CD4-positive, CD25-positive, alpha-beta regulatory T cell (primary cell): ENCODE measurements at regions not wholly inside any gene's neighbourhood (a gene's known extent, or its start where the extent isn't known, plus 50 kb on each side); places are given as distances from the start of the nearest gene placed in this dataset.

Experiments used
- ATAC-seq, 2 donors: fragments of 150-1000 bp; cut with Tn5 transposase; one replicate each; pipeline ENCODE4 v1.10.0; 2021; ENCODE audit warnings: low read depth in 2 of 2, moderate number of reproducible peaks in 2 of 2, moderate library complexity in 1 of 2
- DNase-seq, 3 donors: peaks; one replicate each; pipeline versions ENCODE4 v3.0.0 to v3.0.0-alpha.2; 2012 to 2022; ENCODE audit warnings: mixed read lengths in 1 of 3
- H3K27ac ChIP-seq: one replicate; pipeline ENCODE4 v1.7.0; 2013; ENCODE audit warnings: mild to moderate bottlenecking, low read length; ENCODE audit not compliant: insufficient read depth, poor library complexity, severe bottlenecking
- H3K27me3 ChIP-seq: one replicate; pipeline ENCODE4 v1.7.0; 2013; ENCODE audit warnings: low read length; ENCODE audit not compliant: control insufficient read depth, insufficient read depth
- H3K36me3 ChIP-seq: one replicate; pipeline ENCODE4 v1.7.0; 2013; ENCODE audit warnings: mild to moderate bottlenecking, low read length, moderate library complexity; ENCODE audit not compliant: control insufficient read depth, insufficient read depth
- H3K4me1 ChIP-seq: 2 replicates; pipeline ENCODE4 v1.7.0; 2013; ENCODE audit warnings: mild to moderate bottlenecking, low read length; ENCODE audit not compliant: insufficient read depth, control insufficient read depth, poor library complexity, severe bottlenecking
- H3K4me3 ChIP-seq: one replicate; pipeline ENCODE4 v1.7.0; 2013; ENCODE audit warnings: low read depth, mild to moderate bottlenecking, low read length, moderate library complexity
- H3K9me3 ChIP-seq, 2 experiments: 1 replicate in 1 of 2; 2 replicates in 1 of 2; pipeline ENCODE4 v1.7.0; 2013; ENCODE audit warnings: low read length in 2 of 2, mild to moderate bottlenecking in 1 of 2, moderate library complexity in 1 of 2; ENCODE audit not compliant: control insufficient read depth in 2 of 2
- H3K27ac Mint-ChIP-seq, 3 donors: one replicate each; pipeline ENCODE4 v1.8.0; 2020 to 2022; ENCODE audit warnings: mild to moderate bottlenecking in 3 of 3, mixed read lengths in 3 of 3, moderate library complexity in 2 of 3
- H3K27me3 Mint-ChIP-seq: one replicate; pipeline ENCODE4 v1.8.0; 2022; ENCODE audit warnings: mild to moderate bottlenecking, mixed read lengths
- H3K36me3 Mint-ChIP-seq: one replicate; pipeline ENCODE4 v1.8.0; 2020; ENCODE audit warnings: mixed read lengths
- H3K4me1 Mint-ChIP-seq, 4 donors: one replicate each; pipeline ENCODE4 v1.8.0; 2020 to 2022; ENCODE audit warnings: mixed read lengths in 4 of 4, mild to moderate bottlenecking in 1 of 4
- H3K4me3 Mint-ChIP-seq, 4 donors: one replicate each; pipeline ENCODE4 v1.8.0; 2020 to 2022; ENCODE audit warnings: mild to moderate bottlenecking in 4 of 4, mixed read lengths in 4 of 4, moderate library complexity in 3 of 4
- H3K9me3 Mint-ChIP-seq, 7 donors: one replicate each; pipeline ENCODE4 v1.8.0; 2020 to 2022; ENCODE audit warnings: mixed read lengths in 7 of 7, mild to moderate bottlenecking in 3 of 7, moderate library complexity in 2 of 7

DNA sequence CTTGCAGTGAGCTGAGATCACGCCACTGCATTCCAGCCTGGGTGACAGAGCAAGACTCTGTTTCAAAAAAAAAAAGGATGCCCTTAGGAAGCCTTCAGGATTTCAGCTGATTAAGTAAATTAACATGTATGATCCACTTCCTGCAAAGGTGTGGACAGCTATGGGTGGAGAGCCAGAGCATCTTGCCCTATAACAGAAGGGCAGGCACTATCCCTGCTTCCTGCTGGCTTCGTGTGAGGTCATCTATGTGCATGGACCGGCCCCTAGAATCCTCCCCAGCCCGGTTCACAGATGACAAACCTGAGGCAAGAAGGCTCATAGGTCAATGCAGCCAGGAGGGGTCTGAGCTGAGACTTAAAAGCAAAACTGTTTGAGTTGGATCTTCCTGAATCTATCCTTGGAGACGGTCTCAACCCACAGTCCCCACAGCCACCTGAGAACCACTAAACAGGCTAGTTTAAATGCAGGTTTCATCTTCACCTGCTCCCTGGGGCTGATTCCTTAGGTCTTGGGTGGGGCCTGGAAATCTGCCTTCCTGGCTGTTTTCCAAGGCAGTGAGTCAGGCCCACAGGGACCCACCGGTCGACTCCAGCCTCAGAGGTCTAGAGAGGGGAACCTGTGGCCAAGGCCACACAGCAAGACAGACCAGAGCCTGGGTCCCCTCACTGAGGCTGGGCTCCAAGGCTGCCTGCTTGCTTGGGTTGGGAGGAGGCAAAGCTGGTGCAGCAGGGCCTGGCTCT, 55.2 kb upstream of the MPEG1 start:
- Mint-ChIP-seq H3K4me3 (no peak overlapping the region), H3K27ac (no peak overlapping the region), H3K4me1 (peaks cover 0 to 31% (median 7%) of the 10 kb centered on the region in 4 donors), H3K27me3 (no peaks in the 10 kb centered on the region), H3K36me3 (no peaks in the 10 kb centered on the region), H3K9me3 (no peaks in the 10 kb centered on the region)
- H3K9me3 ChIP-seq, result no peaks in the 10 kb centered on the region
- no peaks in the 10 kb centered on the region for H3K27me3 ChIP-seq
- DNase-seq (no peak), ATAC-seq (no peak)
- H3K36me3 ChIP-seq, result no peaks in the 10 kb centered on the region
- H3K27ac ChIP-seq, result no peak overlapping the region
- H3K4me3 ChIP-seq, result no peak overlapping the region
- peaks cover 5% of the 10 kb centered on the region for H3K4me1 ChIP-seq

GRCh38 chr11:59267196-59267595, 54.5 kb upstream of the MPEG1 start:
- H3K4me1 ChIP-seq, result no peaks in the 10 kb centered on the region
- no peaks in the 10 kb centered on the region for H3K27me3 ChIP-seq
- no peaks in the 10 kb centered on the region for H3K36me3 ChIP-seq
- no peak overlapping the region for H3K4me3 Mint-ChIP-seq
- DNase-seq, result no peak
- H3K9me3 Mint-ChIP-seq, result no peaks in the 10 kb centered on the region
- no peaks in the 10 kb centered on the region for H3K36me3 Mint-ChIP-seq
- H3K9me3 ChIP-seq, result no peaks in the 10 kb centered on the region
- no peak for ATAC-seq
- peak overlapping the region in 1 of 3 donors; percentile 46 for H3K27ac Mint-ChIP-seq
- H3K27me3 Mint-ChIP-seq, result no peaks in the 10 kb centered on the region
- H3K27ac ChIP-seq, result no peak overlapping the region
- peaks cover 0 to 24% (median 4%) of the 10 kb centered on the region in 4 donors for H3K4me1 Mint-ChIP-seq
- H3K4me3 ChIP-seq, result no peak overlapping the region

- Mint-ChIP-seq H3K36me3 (no peaks in the 10 kb centered on the region), H3K4me1 (peaks cover 0 to 18% (median 1%) of the 10 kb centered on the region in 4 donors), H3K4me3 (no peak overlapping the region), H3K27ac (no peak overlapping the region), H3K9me3 (no peaks in the 10 kb centered on the region), H3K27me3 (no peaks in the 10 kb centered on the region)
- no peaks in the 10 kb centered on the region for H3K27me3 ChIP-seq
- no peaks in the 10 kb centered on the region for H3K36me3 ChIP-seq
- H3K4me1 ChIP-seq, result no peaks in the 10 kb centered on the region
- H3K4me3 ChIP-seq, result no peak overlapping the region
- H3K27ac ChIP-seq, result no peak overlapping the region
- H3K9me3 ChIP-seq, result no peaks in the 10 kb centered on the region
- ATAC-seq, result no peak
- DNase-seq, result no peak
These were observed 53.8 kb upstream of the MPEG1 start for GRCh38 chr11:59266491-59266890.

- Histone ChIP-seq H3K4me1 (no peaks in the 10 kb centered on the region), H3K4me3 (no peak overlapping the region), H3K36me3 (no peaks in the 10 kb centered on the region), H3K9me3 (no peaks in the 10 kb centered on the region), H3K27ac (no peak overlapping the region), H3K27me3 (no peaks in the 10 kb centered on the region)
- no peaks in the 10 kb centered on the region for H3K9me3 Mint-ChIP-seq
- ATAC-seq (no peak), DNase-seq (no peak)
- no peaks in the 10 kb centered on the region for H3K27me3 Mint-ChIP-seq
- H3K27ac Mint-ChIP-seq, result no peak overlapping the region
- H3K4me1 Mint-ChIP-seq, result peaks cover 0 to 11% (median under 1%) of the 10 kb centered on the region in 4 donors
- no peaks in the 10 kb centered on the region for H3K36me3 Mint-ChIP-seq
- no peak overlapping the region for H3K4me3 Mint-ChIP-seq
These were observed 53.0 kb upstream of the MPEG1 start for GRCh38 chr11:59265735-59266134.

DNA sequence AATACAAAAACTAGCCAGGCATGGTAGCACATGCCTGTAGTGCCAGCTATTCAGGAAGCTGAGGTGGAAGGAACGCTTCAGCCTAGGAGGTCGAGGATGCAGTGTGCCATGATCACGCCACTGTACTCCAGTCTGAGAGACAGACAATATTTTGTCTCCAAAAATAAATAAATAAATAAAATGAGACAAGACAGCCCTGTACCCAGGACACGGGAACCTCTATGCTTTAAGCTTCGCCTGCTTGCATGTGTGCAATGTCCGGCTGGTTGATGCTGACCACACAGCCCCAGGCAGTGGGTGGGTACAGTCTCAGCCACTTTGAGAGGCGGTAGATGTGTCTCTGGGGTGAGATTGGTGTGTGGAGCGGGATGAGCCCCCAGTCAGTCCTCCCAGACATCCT, 52.0 kb upstream of the MPEG1 start:
- Mint-ChIP-seq H3K27ac (no peak overlapping the region), H3K9me3 (no peaks in the 10 kb centered on the region), H3K36me3 (no peaks in the 10 kb centered on the region), H3K4me3 (no peak overlapping the region), H3K4me1 (peaks cover 0 to 3% (median 0%) of the 10 kb centered on the region in 4 donors), H3K27me3 (no peaks in the 10 kb centered on the region)
- no peak overlapping the region for H3K27ac ChIP-seq
- H3K36me3 ChIP-seq, result no peaks in the 10 kb centered on the region
- H3K4me3 ChIP-seq, result no peak overlapping the region
- no peaks in the 10 kb centered on the region for H3K9me3 ChIP-seq
- ATAC-seq (no peak), DNase-seq (no peak)
- no peaks in the 10 kb centered on the region for H3K27me3 ChIP-seq
- H3K4me1 ChIP-seq, result no peaks in the 10 kb centered on the region

- H3K27me3 ChIP-seq, result peaks cover 1% of the 10 kb centered on the region
These were observed 50.6 kb upstream of the MPEG1 start for GRCh38 chr11:59263225-59263894.

More at GRCh38 chr11:59263225-59263894, 50.6 kb upstream of the MPEG1 start:
- Histone ChIP-seq H3K36me3 (no peaks in the 10 kb centered on the region), H3K4me3 (no peak overlapping the region), H3K4me1 (no peaks in the 10 kb centered on the region), H3K9me3 (no peaks in the 10 kb centered on the region), H3K27ac (no peak overlapping the region)
- ATAC-seq (peak in 1 of 2 donors; percentile 19), DNase-seq (peak in 1 of 3 donors; percentile 9)
- H3K36me3 Mint-ChIP-seq, result no peaks in the 10 kb centered on the region
- H3K27me3 Mint-ChIP-seq, result no peaks in the 10 kb centered on the region
- H3K27ac Mint-ChIP-seq, result no peak overlapping the region
- H3K4me1 Mint-ChIP-seq, result no peaks in the 10 kb centered on the region
- H3K9me3 Mint-ChIP-seq, result peaks cover 0 to 3% (median 0%) of the 10 kb centered on the region in 7 donors
- H3K4me3 Mint-ChIP-seq, result no peak overlapping the region
